ENCODE measurements at regions not wholly inside any gene's neighbourhood (a gene's known extent, or its start where the extent isn't known, plus 50 kb on each side); places are given as distances from the start of the nearest gene placed in this dataset.

- TF ChIP-seq CTCF (IDR thresholded peaks at IDR 0.05) (no peak), POLR2A (IDR thresholded peaks at IDR 0.05) (no peak)
Measured at GRCh38 chr3:74992898-74993297, 378.4 kb upstream of the CNTN3 start.

Data from prostate gland (tissue), 2 donors.